ENCODE measurements at regions not wholly inside any gene's neighbourhood (a gene's known extent, or its start where the extent isn't known, plus 50 kb on each side); places are given as distances from the start of the nearest gene placed in this dataset.

DNA sequence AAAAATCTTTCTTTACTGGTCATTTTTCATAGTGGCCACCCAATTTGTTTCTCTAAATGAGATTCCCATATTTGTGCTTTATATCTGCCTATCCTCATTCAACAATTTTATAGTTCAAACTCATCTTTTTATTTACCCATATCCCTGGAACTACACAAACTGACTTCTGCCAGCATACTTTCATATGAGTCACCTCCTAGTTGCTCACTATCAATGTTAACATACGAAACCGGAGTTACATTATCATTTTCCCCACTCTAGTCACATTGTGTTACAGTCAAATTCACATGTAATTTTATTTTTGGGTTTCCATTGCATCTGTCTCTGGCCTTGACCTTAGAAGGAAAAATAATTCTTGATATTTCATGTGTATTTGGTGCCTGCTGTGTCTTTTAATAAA is 499.4 kb downstream of the MAFB start:
- TF ChIP-seq POLR2AphosphoS5 (IDR thresholded peaks at IDR 0.05; ENCODE audit: insufficient read depth, low read depth, low read length) (no peak), JUN (IDR thresholded peaks at IDR 0.05; ENCODE audit: borderline replicate concordance, insufficient read depth, insufficient read length, low read depth) (no peak), EZH2 (IDR thresholded peaks at IDR 0.05; ENCODE audit: borderline replicate concordance, low read depth, low read length, severe bottlenecking) (no peak), FOS (IDR thresholded peaks at IDR 0.05; ENCODE audit: borderline replicate concordance, insufficient read depth, low read length) (no peak)
- TF ChIP-seq, protein P1, sequence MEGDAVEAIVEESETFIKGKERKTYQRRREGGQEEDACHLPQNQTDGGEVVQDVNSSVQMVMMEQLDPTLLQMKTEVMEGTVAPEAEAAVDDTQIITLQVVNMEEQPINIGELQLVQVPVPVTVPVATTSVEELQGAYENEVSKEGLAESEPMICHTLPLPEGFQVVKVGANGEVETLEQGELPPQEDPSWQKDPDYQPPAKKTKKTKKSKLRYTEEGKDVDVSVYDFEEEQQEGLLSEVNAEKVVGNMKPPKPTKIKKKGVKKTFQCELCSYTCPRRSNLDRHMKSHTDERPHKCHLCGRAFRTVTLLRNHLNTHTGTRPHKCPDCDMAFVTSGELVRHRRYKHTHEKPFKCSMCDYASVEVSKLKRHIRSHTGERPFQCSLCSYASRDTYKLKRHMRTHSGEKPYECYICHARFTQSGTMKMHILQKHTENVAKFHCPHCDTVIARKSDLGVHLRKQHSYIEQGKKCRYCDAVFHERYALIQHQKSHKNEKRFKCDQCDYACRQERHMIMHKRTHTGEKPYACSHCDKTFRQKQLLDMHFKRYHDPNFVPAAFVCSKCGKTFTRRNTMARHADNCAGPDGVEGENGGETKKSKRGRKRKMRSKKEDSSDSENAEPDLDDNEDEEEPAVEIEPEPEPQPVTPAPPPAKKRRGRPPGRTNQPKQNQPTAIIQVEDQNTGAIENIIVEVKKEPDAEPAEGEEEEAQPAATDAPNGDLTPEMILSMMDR (IDR thresholded peaks at IDR 0.05; ENCODE audit: extremely low read depth in 1 of 2, insufficient read depth in 1 of 2, low read depth in 1 of 2, low read length in 2 of 2): no peak
- no TSS peak for BruUV-seq (replicated peaks)
- H3K9me1 ChIP-seq (replicated peaks; ENCODE audit: control insufficient read depth, extremely low read depth, insufficient read depth, low read length): no peaks in the 10 kb centered on the region
- ChIA-PET POLR2A (no interaction called here), CTCF (no interaction called here)
- H3K9me3 ChIP-seq (replicated peaks; ENCODE audit: control insufficient read depth, insufficient read depth, low read length): no peaks in the 10 kb centered on the region
- H3K36me3 ChIP-seq (ENCODE audit: control insufficient read depth in 2 of 2, extremely low read depth in 1 of 2, insufficient read depth in 2 of 2, low read length in 2 of 2): no peaks in the 10 kb centered on the region
- no peaks in the 10 kb centered on the region for H4K20me1 ChIP-seq (replicated peaks; ENCODE audit: control insufficient read depth, extremely low read depth, insufficient read depth, low read length)
- no peak for DNase-seq (ENCODE audit: low read depth, low spot score)
- no peak overlapping the region for H3K4me3 ChIP-seq (replicated peaks in 1 of 3; ENCODE audit: insufficient read depth in 1 of 3, low read depth in 1 of 3, low read length in 3 of 3)
- no peaks in the 10 kb centered on the region for H3K27me3 ChIP-seq (ENCODE audit: control insufficient read depth in 2 of 2, insufficient read depth in 2 of 2, low read length in 2 of 2)
- no peak for FAIRE-seq
- no peak overlapping the region for H3K27ac ChIP-seq (ENCODE audit: insufficient read depth, low read depth, low read length)
- H3K4me2 ChIP-seq (ENCODE audit: insufficient read depth, low read length): no peak overlapping the region
- no peak overlapping the region for H2AFZ ChIP-seq (ENCODE audit: low read depth, low read length)
- no peaks in the 10 kb centered on the region for H3K79me2 ChIP-seq (ENCODE audit: control insufficient read depth, insufficient read depth, low read length)
- dilution Hi-C loops (cut with MboI; ENCODE audit: extremely low pct_ligation_motif_present, low sequenced_read_pairs): no loop called here
- intact Hi-C loops (cut with micrococcal nuclease): no loop called here
- no peaks in the 10 kb centered on the region for H3K4me1 ChIP-seq (ENCODE audit: control insufficient read depth, extremely low read depth, insufficient read depth, low read length)
- H3K9ac ChIP-seq (replicated peaks; ENCODE audit: extremely low read depth, insufficient read depth, low read length): no peak overlapping the region

DNA sequence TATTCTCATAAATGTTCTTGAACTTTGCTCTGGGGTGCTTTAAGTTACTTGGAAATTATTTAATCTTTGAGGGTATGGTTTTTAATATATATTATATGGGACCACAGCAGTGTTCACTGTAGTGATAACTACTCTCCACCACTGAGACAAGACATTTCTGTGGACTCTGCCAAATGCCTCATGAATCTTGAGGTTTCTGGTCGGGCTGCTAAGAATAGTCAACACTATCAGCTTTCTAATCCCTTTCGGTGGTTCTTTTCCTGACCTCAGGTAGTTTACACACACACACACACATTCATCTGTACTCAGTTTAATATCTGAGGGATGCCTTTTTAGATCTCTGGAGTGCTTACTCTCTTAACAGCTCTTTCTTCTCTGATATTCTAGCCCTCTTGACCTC is 500.7 kb downstream of the MAFB start:
- no peak overlapping the region for H3K9ac ChIP-seq (replicated peaks; ENCODE audit: extremely low read depth, insufficient read depth, low read length)
- no peaks in the 10 kb centered on the region for H3K9me1 ChIP-seq (replicated peaks; ENCODE audit: control insufficient read depth, extremely low read depth, insufficient read depth, low read length)
- no peak overlapping the region for H3K4me2 ChIP-seq (ENCODE audit: insufficient read depth, low read length)
- DNase-seq (ENCODE audit: low read depth, low spot score) (no peak), FAIRE-seq (no peak)
- H3K4me1 ChIP-seq (ENCODE audit: control insufficient read depth, extremely low read depth, insufficient read depth, low read length): no peaks in the 10 kb centered on the region
- no peak overlapping the region for H2AFZ ChIP-seq (ENCODE audit: low read depth, low read length)
- H3K79me2 ChIP-seq (ENCODE audit: control insufficient read depth, insufficient read depth, low read length): no peaks in the 10 kb centered on the region
- no peak for TF ChIP-seq JUN (IDR thresholded peaks at IDR 0.05; ENCODE audit: borderline replicate concordance, insufficient read depth, insufficient read length, low read depth)
- no peak for TF ChIP-seq POLR2A (IDR thresholded peaks at IDR 0.05; ENCODE audit: low read depth, low read length)
- TF ChIP-seq POLR2AphosphoS5 (IDR thresholded peaks at IDR 0.05; ENCODE audit: insufficient read depth, low read depth, low read length): no peak
- no peak for TF ChIP-seq EZH2 (IDR thresholded peaks at IDR 0.05; ENCODE audit: borderline replicate concordance, low read depth, low read length, severe bottlenecking)
- TF ChIP-seq, protein P1 (IDR thresholded peaks at IDR 0.05; ENCODE audit: extremely low read depth in 1 of 2, insufficient read depth in 1 of 2, low read depth in 1 of 2, low read length in 2 of 2): no peak
- no TSS peak for BruUV-seq (replicated peaks)
- no peaks in the 10 kb centered on the region for H4K20me1 ChIP-seq (replicated peaks; ENCODE audit: control insufficient read depth, extremely low read depth, insufficient read depth, low read length)
- H3K27ac ChIP-seq (ENCODE audit: insufficient read depth, low read depth, low read length): no peak overlapping the region
- H3K4me3 ChIP-seq (replicated peaks in 1 of 3; ENCODE audit: insufficient read depth in 1 of 3, low read depth in 1 of 3, low read length in 3 of 3): no peak overlapping the region
- H3K36me3 ChIP-seq (ENCODE audit: control insufficient read depth in 2 of 2, extremely low read depth in 1 of 2, insufficient read depth in 2 of 2, low read length in 2 of 2): no peaks in the 10 kb centered on the region
- H3K9me3 ChIP-seq (replicated peaks; ENCODE audit: control insufficient read depth, insufficient read depth, low read length): no peaks in the 10 kb centered on the region
- intact Hi-C loops (cut with micrococcal nuclease) (no loop called here), dilution Hi-C loops (cut with MboI; ENCODE audit: extremely low pct_ligation_motif_present, low sequenced_read_pairs) (no loop called here)
- ChIA-PET CTCF (no interaction called here), POLR2A (no interaction called here)
- H3K27me3 ChIP-seq (ENCODE audit: control insufficient read depth in 2 of 2, insufficient read depth in 2 of 2, low read length in 2 of 2): no peaks in the 10 kb centered on the region
